SIG-M5 treated with dmso at 0.1 percent for 504 hours (cell line): ENCODE measurements at regions not wholly inside any gene's neighbourhood (a gene's known extent, or its start where the extent isn't known, plus 50 kb on each side); places are given as distances from the start of the nearest gene placed in this dataset.
A peak's percentile ranks its signal among the peaks of the same experiment; 100 is the strongest.

ENCODE experiments used
- DNase-seq: peaks from one replicate; lab custom pipeline; 2025; ENCODE audit not compliant: unreplicated experiment; lab: John Stamatoyannopoulos, UW

DNA sequence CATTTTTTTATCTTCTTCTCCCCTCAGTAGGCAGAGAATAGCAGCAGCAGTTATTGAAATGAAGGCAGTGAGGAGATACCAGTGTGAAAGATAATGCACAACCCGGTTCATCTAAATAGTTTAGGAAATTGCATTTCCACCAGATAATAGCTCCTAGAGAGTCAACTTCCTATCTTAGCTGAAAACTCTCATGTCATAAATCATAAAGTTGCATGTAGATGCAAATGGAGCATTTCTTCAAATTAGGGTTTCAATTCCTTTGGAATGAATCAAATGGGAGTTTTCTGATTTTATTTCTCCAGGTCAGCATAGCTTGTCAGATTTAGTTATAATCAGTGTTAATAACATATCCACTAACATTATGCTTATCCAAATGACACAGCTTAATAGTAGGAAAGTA, 335.3 kb downstream of the CNTNAP4 start:
- DNase-seq: no peak

DNA sequence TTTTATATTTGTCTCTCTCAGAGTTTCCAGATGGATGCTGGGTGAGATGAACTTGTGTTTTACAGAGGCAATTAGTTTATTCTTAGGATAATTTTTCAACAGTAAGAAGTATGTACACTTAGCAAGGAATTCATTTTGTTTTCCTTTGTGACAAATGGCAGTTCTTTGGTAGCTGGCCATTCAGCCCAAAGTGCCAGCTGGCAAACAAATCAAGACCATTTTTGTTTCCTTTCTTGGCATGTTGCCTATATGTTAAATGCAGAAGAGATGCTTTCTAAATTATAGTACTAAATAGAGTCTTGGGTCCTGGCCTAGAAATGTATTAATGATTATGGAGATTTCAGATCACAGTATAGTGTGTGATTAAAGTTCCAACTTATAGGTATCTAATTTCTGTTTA, 337.1 kb downstream of the CNTNAP4 start:
- DNase-seq: no peak

DNA sequence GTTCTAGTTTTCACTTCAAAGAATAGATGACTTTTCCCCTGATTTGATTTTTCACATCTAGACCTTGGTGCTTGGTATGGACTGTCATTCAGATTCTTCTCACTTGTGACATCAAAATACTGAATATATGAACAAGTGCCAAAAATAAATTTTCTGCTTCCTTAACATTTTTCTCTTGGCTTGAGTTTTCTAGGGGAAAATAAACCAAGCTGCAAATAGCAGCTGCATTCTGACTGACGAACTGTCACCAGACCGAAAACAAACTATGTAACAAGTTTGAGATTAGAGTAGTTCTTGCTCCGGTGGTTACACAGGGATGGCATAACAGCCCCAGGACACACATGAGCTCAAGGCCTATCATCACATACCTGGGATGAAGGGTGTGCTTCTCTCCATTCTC, 345.7 kb downstream of the CNTNAP4 start:
- no peak for DNase-seq

DNA sequence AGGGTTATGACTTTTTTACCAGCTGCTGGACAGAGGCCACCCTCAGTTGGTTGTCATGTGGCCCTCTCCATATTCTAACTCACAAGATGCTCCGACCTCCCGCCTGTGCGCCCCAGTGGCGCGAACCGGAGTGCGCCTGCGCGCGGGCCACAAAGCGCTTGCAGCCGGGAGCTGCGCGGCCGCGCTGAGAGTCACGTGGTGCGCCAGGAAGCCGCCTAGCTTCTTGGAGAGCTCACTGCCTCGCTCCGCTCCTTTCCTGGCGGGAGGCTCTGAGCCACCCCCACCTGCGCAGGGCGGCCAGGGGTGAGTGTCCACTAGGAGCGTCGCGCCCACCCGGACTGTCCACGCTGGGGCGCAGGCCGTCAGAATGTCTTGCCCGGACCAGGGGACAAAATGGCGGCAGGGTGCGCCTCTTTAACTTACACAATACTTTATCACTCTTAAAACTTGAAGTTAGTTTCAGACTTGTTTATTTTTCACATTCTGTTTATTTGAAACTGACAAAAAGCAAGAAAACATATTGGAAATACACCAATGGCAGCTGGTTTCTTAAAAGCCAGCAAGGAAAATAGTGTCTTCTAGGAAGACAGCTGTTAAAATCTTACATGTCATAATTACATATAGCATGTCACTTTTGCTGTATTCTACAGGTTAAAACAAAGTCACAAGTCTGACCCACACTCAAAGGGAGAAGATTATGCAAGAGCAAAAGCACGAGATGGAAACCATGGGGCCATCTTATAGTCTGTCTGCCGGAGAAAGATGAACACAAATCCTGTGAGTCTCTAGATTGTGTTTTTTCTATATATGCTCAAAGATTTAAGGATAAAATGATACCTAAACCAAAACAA, 357.9 kb downstream of the CNTNAP4 start:
- no peak for DNase-seq

DNA sequence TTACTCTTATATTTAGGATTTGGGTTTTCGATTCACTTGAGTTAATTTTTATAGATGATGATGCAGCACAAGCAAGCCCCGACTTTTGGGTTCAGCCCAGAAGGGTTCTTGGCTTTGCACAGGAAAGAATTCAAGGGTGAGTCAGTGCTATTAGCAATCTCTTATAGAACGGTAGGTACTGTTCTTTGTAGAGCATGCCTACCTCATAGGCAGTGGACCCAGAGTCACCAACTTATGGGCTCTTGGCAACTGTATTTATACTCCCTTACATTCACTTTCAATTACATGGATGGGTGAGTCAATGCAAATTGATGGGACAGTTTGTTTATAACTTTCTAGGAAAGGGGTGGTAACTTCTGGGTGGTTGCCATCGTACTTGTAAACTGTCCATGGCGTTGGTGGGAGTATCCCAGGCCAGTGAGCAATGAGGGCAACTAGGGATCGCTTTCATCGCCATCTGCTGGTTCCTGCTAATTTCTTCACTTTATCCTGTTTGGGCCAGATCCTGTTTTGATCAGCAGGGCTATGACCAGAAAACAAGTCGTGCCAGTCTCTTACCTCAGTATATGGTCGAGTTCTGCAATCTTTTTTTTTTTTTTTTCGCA, 362.6 kb downstream of the CNTNAP4 start:
- DNase-seq: peak; percentile 48

DNA sequence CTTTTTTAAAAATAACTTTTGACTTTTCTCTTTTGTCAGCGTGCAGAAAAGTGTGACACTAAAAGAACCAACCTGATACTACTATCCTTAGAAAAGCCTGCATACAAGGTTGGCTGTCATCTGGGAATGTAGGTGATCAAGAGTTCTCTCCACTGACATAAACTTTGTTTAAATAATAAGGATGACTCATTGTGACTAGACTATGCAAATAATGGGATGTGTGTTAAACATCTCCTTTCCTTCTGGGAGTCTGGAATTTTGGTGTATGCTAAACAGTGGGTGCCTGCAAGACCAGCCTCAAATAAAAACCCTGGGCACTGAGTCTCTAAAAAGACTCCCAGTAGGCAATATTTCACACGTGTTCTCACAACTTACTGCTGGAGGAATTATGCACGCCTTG, 373.4 kb downstream of the CNTNAP4 start:
- peak; percentile 10 for DNase-seq

DNA sequence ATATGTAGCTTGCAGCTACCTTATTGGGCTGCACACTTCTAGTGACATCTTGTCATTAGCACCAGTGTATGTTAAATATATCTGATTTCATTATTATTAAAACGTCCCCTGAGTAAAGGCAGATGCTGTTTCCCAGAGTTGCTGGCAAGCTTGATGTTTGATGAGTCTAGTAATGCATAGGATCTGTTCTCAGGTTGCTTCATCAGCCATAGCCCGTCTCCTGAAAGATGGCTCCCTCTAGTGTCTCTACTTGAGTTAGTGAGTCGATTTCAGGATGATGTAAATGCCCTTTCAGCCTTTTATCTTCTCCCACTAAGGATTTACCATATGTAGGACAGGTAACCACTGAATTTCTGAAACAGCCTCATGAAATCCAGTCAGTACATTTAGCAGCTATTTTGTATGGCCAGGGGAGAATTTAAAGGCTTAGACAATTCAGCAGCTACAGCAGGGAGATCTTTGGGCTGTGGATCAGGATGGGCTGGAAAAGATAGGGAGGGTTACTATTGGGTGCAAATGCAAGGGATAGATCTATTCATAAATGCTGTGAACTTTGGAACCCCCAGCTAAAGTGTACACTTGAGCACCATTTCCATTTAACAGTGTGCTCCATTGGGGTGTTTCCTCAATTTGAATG, 376.3 kb downstream of the CNTNAP4 start:
- peak; percentile 75 for DNase-seq

DNA sequence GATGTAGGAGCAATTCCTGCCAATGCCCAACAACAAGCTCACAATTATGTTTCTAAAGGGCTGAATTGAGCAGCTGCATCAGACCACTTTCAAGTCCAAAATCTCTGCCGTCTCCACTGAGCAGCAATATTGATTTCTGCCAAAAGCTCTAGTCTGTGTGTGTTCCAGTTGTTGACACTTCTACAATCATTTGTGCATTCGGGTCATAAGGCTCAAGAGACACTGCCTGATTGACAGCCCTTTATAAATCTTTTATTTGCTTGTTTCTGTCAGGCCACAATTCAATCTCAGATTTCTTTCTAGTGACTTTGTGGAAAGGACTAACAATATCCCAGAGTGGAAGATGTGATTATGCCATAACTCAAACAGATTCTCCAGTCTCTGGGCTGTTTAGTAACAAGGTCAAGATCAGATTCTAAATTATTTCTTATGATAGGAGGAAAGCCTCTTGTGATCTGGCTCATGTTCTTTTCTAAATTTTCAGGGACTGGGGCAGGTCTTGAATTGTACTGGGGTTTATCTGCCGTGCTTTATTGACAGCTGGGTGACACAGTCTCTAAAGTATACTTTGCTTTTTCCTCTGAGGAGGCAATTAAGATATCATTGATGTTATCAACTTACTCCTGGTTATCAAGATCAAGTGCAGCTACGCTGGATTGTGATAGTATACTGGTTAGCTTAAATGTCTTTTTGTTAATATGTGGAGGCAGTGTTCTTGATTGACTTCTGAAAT, 377.1 kb downstream of the CNTNAP4 start:
- no peak for DNase-seq

DNA sequence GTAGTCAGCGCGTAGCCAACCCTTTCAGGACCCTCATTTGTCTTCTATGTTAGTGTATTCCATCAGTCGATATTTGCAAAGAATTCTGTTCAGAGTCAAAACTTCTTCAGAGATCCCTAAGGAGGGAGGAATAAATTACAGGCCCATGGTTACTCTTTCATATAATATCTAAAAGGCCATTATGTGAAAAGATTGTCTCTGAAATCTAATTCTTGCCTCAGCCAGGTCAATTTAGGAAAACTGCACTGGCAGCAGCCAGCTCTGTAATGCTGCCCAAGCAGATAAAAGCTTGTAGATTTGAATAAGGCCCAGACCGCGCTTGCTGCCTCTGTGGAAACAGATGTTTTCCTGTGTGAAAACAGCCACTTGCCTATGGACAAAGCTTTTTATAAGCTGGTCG, 379.8 kb downstream of the CNTNAP4 start:
- DNase-seq: no peak

DNA sequence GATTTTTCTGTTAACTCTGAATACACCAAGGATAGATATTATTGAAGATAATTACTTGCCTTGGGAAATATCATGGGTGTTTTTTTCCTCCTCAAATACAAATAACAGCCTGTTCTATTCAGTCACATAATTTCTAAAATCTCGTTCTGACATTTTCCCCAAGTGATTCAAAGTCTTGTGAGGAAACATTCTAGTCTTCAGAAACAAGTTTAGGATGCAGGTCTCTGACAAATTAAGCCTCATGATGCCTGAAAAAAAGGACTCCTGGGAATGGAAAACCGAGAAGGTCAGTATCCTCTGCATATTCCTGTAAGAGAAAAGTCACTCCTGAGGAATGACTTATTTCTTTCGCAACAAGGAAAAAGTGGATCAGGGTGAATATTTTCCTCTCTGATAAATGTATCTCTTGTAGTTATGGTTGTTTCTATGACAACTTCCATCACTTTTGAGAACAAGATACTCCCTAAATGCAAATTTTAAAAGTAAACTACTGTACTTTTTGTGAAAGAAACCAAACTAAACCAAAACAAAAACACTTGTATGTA, 384.6 kb downstream of the CNTNAP4 start:
- no peak for DNase-seq

DNA sequence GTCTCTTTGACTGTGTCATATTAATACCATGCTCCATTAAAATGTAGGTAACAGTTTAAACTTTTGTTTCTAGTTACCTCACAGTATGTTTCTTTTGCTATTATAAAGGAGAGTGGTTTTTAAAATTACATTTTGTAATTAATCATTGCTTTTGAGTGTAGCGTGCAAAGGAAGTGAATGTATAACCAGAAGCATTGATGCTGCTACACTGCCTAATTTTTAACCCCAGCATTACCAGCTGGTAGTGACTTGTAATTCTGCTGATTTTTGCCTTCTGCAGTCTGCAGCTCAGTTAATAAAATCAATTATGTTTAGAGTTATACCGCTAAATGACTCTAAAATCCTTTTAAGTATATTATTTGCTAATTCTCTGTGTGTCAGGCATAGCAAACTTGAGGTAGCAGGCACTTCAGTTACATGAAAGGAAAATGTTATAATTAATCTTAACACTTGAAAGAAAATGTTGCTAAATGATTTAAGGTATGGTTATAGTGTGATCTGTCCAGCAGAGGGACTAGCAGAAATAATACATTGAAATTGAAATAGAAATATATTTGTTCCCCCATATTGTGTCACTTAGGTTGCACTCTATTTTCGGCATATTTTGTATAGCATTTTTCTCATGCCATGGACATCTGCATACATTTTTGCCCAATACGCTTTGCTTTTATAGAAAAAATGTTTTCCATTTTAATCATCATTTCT, 388.5 kb downstream of the CNTNAP4 start:
- DNase-seq: no peak

DNA sequence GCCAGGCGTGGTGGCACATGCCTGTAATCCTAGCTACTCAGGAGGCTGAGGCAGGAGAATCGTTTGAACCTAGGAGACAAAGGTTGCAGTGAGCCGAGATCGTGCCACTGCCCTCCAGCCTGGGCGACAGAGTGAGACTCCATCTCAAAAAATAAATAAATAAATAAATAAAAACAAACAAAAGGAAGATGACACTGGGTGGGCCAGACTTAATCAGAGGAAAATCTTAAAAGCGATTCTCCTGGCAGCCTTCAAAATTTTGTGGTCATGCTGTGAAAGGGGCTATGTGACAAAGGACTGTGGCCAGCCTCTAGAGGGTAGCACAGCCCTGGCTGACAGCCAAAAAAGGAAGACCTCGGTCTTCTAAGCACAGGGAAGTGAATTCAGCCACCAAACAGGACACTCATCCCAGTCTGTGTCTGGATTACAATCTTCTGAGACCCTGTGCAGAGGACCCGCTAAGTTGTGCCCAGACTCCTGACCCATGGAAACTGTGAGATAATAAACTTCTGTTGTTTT, 391.1 kb downstream of the CNTNAP4 start:
- peak; percentile 2 for DNase-seq

DNA sequence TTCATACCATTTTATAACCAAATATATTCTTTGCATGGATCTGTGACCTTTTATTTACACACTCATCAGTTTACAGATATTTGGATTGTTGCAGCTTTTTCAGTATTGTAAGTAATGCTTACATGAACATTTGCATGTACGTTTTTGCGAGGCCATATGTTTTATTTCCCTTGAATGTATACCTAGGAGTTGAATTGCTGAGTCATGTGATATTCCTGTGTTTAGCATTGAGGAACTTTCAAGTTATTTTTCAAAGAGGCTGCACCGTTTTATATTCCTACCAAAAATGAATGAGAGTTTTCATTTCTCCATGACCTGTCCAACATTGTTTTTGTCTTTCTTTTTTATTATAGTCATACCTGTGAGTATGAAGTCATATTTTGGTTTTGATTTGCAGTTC, 392.1 kb downstream of the CNTNAP4 start:
- no peak for DNase-seq

DNA sequence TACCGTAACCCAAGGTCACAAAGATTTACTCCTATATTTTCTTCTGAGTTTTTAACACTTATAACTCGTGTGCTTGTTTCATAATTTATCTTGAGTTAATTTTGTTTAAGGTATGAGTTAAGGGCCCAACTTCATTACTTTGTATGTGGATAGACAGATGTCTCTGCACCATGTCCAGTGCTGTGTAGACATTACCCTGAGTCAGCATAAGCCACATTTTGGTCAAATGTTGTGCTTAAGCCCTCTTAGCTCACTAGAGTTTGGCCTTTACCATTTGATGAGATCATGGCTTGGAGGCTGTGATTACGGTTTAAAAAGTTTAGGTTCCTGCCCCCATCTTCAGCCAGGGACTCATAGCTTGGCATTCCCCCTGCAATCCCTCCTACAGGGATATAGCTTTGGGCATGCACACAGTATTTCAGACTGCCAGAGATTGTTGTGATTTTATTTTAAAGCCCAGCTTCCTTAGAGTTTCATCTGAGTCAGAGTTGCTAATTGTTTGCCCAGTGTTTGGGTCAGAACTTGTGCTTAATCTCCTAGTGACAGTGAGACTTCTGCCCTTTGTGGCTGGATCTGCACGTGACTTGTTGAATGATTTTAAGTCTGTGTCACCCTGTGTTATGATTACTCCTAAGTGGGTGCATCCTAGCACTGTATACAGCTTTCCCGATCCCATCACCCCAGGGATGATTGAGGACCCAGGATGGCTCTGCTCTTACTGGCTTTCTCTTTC, 393.1 kb downstream of the CNTNAP4 start:
- DNase-seq: no peak

DNA sequence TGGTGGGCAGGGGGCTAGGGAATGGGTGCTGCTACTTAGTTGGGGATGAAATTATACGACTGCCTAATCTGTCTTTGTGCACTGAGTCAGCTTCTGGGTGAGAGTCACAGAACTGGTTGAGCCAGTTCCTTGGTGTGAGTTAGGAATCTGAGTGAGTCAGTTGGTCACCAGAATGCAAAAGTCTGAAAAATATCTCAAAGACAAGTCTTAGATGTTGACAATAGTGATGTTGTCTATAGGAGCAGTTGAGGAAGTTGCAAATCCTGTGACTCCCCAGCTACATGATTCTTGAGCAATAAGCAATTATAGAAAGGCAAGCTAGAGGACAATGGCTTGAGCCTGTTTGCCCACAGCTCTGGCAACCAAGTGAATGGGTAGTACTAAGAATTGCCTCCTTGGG, 399.2 kb downstream of the CNTNAP4 start:
- DNase-seq: peak; percentile 69

DNA sequence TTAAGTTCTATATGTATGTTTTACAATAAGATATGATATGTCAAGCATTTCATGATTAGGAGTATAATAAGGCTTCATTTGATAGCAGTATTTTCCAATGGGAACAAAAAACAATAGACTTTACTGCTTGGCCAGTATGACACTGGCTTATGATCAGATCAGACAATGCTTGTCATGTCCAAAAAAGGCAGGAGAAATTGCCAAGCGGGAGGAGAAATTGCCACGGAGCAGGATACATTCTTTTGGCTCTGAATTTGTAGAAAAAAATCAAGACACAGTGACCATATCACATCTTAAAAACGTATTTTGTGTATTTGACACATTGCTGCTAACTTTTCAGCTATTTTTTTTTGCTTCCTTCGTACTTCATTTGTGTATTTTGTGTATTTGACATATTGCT, 404.1 kb downstream of the CNTNAP4 start:
- no peak for DNase-seq

DNA sequence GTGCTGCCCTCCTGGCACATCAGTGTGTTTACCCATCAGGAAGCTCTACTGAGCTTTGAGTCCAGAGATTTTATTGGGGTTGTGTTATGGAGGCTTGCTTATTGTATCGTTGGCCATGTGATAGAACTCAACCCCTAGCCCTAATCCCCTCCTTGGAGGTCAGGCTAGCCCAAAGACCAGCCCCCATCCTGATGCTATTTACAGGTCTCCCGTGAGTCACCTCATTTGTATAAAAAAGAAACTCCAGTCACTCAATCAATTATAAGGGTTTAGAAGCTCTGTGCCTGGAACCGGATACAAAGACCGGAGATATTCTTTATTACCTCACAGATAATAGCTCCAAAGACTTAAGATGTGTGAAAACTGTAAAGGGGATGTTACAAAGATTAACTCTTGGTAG, 405.9 kb downstream of the CNTNAP4 start:
- no peak for DNase-seq

DNA sequence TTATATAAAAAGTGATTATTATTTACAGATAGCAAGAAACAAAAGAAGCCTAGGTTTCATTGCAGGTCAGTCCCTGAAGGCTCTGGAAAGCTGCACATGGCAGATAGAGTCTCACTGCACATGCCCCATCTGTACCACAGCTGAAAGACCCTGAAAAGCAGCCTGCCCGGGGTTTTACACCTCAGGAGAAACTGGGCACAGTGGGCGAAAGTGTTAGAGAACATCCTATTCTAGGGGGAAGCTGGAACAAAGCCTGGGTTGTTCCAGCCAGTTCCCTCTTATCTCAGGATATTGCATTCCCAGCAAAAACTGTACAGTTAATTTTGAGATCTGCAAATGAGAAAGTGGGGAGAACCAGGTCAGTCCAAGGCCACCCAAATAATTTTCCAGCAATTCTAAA, 419.7 kb downstream of the CNTNAP4 start:
- no peak for DNase-seq

DNA sequence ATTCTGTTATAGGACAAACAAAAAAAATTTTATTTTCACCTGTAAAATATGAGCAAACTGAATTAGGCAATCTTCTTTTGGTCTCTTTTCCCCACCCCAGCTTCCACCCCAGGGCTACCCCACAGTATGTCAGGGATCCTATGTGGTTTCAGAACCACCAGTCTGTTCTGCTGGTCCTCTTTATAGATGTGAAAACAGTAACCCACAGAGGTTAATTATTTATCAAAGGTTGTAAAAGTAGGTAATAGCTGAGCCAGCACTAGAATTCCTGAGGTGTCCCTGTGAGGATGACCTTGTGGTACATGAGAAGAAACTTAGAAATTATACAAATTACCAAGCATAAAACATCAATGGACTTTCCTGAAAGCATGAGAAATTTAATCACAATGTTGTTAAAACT, 428.7 kb downstream of the CNTNAP4 start:
- DNase-seq: no peak

DNA sequence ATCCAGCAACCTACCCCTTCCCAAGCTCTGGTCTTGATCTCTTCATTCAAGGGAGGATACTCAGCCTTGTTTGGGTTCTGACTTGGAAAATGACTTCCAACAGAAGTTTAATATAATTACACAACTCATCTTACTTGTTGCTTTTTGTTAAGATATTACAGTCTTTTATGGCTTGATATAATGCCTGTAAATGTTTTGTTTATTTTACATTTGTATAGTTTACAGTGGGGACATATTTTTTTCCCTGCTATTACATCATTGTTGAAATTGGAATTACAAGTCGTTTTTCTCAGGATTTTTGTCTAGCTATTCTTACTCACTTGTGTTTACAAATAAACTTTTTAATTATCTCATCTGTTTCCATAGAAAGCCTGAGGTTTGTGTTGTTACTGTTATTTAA, 436.0 kb downstream of the CNTNAP4 start:
- no peak for DNase-seq
